Activated CD4-positive, alpha-beta T cell treated with anti-CD3 and anti-CD28 coated beads for 1 hour (primary cell): ENCODE measurements at regions not wholly inside any gene's neighbourhood (a gene's known extent, or its start where the extent isn't known, plus 50 kb on each side); places are given as distances from the start of the nearest gene placed in this dataset.
"Not testable (repeated sequence)": the region's sequence is repeated elsewhere in the genome, so short reads cannot be mapped to it uniquely, and the experiment has no call there.

Experiments used
- DNase-seq: peaks from one replicate; pipeline ENCODE4 v3.0.0-alpha.2; 2020

DNA sequence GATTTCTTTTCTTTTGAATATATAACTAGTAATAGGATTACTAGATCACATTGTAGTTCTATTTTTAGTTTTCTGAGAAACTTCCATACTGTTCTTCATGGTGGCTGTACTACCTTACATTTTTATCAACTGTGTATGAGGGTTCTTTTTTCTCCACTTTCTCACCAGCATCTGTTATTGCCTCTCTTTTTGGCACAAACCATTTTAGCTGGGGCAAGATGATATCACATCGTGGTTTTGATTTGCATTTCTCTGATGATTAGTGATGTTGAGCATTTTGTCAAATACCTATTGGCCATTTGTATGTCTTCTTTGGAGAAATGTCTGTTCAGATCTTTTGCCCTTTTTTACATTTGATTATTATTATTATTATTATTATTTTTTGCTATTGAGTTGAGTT, 86.1 kb upstream of the TCF21 start:
- DNase-seq, result no peak

DNA sequence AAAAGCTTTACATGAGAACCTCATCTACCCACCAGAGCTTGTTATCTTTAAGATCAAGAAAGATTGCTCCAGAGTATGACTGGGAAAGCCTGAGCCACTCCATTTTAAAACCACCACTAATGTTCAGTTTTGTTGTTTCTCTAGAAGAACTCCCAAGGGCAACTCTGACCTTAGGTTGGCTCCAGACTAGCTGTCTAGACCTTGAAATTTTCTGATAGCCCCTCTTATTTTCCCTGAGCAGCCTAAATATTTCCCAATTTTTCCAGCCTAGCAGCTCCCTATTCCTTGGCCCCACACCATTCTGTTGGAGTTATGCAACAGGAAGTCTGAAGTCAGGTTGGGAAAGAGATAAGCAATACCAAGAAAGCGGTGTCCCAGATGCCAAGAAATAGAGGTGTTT, 84.6 kb upstream of the TCF21 start:
- no peak for DNase-seq

DNA sequence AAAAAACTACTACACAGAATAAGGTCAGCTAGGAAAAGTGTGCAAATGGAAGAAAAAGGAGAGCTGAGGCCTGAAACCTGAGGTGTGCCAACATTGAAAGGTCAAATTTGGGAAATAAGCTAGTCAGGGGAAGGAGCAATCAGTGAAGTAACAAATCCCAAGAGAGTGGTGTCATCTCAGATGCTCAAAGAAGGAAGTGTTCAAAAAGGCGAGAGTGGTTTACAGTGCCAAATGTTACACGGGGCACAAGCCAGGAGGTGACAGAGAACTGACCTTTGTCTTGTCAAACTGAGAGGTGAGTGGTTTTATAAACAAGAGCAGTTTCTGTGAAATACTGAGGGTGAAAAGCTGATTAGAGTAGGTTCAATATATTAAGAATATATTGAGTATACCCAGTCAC, 83.0 kb upstream of the TCF21 start:
- no peak for DNase-seq

DNA sequence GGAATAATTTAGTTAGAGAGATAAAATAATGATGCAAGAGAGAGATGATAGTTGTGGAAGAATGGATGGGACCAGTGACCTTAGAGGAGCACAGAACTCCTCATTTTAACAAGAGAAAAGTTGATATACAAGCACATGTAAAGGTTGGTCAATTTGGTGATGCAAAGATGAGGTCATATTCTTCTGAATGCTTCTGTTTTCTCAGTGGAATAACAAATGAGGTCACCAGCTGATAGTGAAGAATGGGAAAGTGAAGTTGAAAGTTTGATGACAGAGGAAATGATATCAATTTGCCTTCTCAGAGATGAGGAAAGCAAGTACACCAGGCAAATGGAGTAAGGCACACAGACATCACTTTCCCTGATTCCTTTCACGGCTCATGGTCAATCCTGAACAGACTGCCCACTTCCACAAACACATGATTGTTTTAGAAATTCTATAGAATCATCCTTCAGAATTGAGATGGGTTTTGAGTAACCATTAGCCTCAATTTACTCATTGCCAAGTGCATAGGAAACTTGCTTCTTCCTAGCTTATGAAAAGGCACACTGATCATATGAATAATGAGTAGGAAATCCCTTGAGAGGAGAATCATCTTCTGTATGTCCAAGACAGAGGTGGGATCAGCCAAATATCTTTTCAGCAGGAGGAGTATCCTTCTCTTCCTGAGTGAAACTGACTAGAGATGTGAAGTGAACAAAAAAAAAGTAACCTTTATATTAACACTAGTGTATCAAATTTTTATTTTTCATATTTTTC, 82.4 kb upstream of the TCF21 start:
- no peak for DNase-seq

DNA sequence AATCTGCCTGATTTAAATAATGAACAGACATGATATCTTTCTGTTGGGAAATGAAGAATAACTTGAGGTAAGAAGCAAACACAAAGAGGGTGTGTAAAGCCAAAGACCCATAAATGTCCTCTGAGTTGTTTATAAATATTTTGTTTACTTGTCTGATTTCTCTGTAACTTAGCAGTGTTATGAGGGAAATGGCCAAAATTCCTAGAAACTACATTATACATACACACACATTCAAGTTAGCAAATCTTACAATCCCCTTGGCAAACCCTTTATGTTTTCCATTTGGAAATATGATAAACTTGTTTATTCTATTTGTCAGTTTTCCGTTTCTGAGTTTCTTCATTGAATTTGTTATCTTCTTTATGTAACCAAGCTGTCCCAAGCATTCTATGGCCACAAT, 81.4 kb upstream of the TCF21 start:
- no peak for DNase-seq

DNA sequence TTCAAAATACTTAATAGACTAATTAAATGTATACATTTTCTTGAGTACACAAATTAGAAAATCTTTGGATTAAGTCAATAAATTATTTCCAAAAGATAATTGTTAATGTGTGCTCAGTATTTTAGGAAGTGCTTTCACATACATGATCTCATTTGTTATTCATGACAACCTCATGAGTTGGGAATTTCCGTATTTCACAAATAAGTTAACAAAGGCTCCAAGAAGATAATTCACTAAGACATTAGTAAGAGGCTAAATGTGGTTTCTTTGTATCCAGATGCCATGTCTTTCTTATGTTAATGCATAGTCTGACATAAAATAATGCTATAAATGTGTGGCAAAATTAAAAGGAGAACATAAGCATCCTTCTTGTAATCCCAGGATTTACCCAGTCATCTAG, 79.5 kb upstream of the TCF21 start:
- DNase-seq, result no peak

DNA sequence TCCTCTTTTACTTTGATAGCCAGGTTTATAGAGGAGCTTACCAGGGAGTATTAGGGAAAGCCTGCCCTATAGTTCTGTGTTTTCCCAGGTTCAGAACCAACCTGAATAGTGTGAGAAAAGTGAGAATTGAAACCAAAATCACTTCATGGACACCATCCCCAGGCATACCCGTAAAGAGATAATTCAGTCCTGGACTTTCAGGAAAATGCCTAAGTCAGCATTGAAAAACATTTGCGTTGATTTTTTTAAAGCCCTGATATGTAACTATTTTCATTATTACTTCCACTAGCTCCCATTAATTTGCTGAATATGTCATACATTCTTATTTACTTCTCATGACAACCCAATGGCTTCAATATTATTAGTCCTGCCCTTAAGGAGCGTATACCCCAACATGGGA, 77.4 kb upstream of the TCF21 start:
- no peak for DNase-seq

DNA sequence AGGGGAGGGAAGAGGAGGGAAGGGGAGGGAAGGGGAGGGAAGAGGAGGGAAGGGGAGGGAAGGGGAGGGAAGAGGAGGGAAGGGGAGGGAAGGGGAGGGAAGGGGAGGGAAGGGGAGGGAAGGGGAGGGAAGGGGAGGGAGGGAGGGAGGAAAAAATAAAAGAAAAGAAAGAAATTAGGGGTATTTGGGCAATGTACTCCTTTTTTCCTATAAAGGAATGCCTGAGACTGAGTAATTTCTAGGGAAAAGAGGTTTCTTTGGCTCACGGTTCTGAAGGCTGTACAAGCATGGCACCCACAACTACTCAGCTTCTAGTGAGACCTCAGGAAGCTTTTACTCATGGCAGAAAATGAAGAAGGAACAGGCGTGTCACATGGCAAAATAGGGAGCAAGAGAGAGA, 76.5 kb upstream of the TCF21 start:
- DNase-seq, result not testable (repeated sequence)

DNA sequence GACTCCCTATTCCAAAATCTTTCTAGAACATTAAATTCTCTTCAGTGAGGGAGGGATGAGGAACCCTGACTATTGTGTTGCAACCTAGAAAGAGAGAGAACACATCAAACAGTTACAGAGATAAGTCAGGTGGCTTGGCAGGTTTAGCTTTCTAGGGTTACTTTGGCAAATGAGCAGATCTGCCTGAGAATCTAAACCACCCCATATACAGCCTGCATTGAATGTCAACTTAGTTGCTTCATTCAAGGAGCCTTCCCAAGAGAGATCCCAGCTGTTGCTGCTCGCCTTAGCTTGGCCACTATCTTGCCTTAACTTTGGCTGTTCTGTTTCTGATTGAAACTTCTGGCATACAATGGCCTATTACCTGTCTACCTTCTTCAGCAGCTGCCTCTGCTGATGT, 74.7 kb upstream of the TCF21 start:
- no peak for DNase-seq

DNA sequence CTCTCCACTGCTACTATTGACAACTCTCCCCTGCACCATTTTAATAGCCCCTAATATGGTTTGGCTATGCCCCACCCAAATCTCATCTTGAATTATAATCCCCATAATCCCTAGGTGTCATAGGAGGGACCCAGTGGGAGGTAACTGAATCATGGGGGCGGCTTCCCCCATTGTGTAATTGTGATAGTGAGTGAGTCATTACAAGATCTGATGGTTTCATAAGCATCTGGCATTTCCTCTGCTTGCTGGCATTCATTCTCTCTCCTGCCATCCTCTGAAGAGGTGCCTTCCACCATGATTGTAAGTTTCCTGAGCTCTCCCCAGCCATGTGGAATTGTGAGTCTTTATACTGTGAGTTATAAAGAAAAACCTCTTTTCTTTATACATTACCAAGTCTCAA, 74.1 kb upstream of the TCF21 start:
- no peak for DNase-seq

DNA sequence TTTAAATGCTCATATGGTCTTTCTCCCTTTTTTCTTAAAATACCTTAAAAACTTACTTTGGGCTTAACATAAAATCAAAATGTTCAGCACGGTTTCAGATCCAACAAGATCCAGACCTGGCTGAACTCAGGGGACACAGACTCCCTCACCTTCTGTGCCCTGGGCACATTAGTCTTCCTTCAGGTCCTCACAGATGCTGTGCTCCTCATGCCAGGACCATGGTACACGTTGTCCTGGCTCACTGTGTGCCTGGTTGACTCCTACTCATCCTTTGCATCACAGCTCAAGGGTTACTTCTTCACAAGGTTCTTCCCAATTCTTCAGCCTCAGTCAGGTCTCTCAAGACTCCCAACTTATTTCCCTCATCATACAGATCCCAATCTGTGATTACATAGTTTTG, 73.6 kb upstream of the TCF21 start:
- no peak for DNase-seq

DNA sequence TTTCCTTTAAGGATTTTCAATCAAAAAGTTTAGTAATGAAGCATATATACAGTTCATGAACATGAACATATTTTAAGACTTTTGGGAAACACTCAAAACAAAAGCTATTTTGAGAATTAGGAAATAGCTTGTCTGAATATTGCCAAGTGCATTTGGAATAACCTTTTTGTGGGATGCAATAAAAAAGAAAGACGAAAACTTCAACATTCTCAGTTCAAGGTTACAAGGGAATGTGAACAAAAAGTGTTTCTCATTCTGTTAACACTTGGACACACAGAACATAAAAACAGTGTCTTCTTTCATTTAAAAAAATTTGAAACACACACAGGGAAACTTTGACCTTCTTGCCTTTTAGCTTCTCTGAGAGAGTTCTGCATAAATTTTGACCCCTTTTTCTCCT, 72.7 kb upstream of the TCF21 start:
- DNase-seq, result no peak

DNA sequence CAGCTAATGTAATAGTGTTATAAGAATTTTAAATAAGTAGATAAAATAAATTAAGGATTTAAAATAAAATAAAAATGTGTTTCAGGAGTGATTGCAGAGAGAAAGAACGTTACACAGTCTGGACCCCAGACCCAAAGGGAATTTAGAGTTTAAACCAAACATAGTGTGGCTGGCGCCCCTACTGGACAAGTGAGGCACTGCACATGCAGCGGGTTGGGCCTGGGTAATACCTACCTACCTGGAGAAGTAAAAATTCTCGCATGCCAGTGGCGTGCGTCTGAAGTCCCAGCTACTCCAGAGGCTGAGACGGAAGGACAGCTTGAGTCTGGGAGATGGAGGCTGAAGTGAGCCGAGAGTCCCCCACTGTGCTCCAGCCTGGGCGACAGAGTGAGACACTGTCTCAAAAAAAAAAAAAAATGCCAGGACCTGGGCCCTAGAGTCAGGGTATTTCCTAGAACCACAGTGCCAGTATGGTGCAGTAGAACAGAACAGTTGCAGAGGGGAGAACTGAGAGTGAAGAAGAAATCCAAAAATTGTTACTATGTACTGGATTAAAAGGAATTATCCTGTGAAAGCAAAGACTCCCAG, 71.4 kb upstream of the TCF21 start:
- DNase-seq, result no peak

DNA sequence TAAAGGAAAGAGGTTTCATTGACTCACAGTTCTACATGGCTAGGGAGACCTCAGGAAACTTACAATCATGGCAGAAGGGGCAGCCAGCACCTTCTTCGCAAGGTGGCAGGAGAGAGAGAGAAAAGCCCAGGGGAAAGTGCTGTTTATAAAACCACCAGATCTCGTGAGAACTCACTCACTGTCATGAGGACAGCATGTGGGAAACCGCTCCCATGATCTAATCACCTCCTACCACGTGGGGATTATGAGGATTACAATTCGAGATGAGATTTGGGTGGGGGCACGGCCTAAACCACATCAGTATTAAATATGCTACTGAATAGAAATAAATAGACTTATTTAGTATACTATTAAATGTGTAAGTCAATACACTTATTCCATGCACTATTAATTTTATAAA, 70.6 kb upstream of the TCF21 start:
- no peak for DNase-seq

DNA sequence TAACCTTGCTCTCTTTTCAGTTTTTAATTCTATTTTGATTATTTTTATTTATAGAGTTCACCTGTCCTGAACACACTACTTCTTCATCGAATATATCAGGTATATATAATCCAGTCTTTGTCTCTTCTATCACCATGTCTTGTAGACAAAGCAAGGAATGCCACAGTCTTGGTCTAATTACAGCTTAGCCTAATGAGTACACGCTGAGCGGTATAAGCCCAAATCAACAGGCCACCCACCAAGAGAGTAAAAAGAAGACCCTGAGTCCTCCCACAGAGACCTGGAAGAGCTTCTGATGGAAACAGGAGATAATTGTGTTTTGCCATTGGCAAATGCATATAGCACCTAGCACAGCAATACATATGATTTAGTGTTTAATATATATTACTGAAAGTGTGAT, 68.7 kb upstream of the TCF21 start:
- no peak for DNase-seq

DNA sequence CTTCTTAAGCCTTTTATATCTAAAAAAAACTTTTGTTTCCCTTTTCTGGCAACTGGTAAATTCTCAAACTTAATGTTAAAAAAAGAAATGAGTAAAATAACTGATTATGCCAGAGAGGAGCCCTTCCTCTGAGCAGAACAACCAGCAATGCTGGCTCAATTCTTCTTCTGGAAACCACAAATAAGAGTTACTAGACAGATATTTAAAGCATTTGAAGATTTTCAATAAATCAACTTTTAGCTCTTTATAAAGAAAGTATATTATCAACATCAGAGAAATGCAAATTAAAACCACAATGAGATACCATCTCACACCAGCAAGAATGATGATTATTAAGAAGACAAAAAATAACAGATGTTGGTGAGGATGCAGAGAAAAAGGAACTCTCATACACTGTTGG, 61.1 kb upstream of the TCF21 start:
- no peak for DNase-seq

DNA sequence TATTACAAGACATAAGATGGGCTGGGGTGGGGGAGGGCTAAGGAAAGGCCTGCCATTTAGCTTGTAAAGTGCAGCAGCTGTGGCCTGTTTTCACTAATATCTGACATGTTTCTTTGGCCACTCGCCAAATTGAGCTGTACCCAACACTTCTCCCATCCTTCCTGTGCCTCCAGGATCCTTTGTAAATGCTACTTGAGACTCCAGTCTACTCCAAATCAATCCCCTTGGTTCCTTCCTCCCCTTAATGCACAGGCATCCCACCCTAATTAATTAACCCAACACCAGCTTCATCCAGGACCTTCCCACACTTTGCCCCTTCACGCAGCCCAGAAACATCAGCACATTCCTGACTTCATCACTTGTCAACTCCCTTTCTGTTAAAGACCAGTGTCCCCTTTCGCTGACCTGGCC, 55.0 kb upstream of the TCF21 start:
- DNase-seq, result no peak

DNA sequence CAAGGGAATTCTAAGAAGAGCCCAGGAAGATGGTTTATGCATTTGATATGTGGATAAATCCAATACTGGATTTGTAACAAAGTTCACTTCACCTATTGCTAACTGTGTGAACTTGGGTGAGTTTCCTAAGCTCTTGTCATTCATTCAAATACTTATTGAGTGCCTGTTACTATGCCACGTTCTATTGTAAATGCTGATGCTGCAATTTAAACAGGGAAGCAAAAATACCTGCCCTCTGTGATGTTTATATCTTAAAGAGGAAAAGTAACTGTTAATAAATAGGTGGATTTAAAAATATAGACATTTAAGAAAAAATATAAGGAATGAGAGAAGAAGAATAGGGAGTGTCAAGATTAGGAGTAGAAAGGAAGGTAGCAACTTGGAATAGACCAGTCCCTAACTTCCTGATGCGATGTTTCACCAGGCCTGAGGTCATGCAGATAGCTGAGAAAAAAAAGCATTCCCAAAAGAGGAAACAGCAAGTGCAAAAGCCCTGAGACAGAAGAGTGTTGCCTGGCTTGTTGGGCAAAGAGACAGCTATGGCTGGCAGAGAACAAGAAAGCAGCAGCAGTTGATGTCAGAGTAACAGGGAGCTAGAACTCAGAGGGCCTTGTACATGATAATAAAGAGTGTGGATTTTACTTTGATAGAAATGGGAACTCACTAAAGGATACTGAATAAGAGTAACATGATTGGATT, 54.3 kb upstream of the TCF21 start:
- DNase-seq, result no peak

DNA sequence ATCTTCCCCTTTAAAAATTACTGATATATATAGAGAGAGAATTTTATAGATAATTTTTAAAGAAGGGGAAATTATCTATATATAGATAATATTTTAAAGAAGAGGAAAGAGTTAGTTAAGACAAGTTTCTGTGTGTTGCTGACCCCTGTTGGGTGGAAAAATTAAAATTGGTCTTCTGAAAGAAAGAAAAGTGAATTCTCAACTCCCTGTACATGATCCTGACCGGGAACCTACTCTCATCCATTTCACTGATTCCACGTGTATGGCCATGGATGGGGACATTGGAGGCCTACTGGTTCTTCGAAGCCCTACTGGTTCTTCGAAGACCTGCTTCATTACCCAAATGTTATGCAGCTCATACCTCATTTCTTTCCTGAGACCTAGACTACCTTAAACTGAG, 53.0 kb upstream of the TCF21 start:
- DNase-seq, result no peak

DNA sequence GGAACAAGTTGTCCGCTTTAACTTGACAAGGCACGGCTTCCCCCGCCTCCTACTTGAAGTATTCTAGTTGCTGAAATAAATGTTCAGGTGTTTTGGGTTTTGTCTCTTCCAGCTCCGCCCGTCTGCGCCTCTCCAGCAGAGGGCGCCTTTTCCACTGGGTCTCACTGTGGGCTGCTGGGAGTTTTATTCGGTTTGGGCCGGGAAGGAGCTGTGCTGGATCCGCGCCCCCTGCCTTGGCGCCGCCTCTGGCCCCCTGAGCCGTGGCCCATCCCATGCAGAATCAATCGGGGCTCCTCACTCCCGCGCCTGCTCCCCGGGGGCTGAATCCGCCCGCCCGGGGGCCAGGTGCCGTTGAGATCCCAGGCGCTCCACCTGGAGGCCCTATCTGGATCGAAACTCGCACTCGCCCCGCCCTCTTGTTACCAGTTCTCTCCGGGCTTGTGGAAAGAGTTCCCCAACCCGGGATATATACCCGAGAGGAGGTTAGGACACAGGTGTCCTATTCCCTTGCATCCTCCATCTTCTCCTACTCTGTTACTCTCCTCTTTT, 51.0 kb upstream of the TCF21 start:
- peak; percentile 24 for DNase-seq
